ENCODE measurements at regions not wholly inside any gene's neighbourhood (a gene's known extent, or its start where the extent isn't known, plus 50 kb on each side); places are given as distances from the start of the nearest gene placed in this dataset.

DNA sequence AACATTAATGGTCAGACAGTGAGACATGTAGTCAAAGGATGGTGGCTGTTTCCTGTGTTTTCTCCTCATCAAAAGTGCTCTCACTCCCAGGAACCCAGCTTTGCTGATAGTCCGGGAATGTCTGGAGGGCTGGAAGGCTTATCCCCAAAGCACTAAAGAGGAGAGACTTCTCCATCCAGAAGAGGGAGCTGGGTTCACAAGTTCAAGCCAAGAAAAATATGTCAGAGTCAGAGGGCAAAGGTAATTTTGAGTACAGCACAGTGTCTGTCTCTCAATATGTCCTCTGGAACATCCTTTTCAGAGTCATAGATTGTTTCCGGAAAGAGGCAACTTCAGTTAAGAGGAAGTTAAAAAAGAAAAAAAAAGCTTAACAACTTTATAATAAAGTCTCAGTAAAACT lies 281.5 kb upstream of the PHYHIPL start:
- TF ChIP-seq TARDBP (IDR thresholded peaks at IDR 0.05) (no peak), HDGF (IDR thresholded peaks at IDR 0.05; ENCODE audit: borderline replicate concordance) (no peak), SP1 (IDR thresholded peaks at IDR 0.05) (no peak), LEF1 (IDR thresholded peaks at IDR 0.05; ENCODE audit: borderline replicate concordance) (no peak), SUZ12 (IDR thresholded peaks at IDR 0.05) (no peak), CTBP1 (IDR thresholded peaks at IDR 0.05; ENCODE audit: borderline replicate concordance) (no peak), FOXM1 (IDR thresholded peaks at IDR 0.05; ENCODE audit: borderline replicate concordance) (no peak), L3MBTL2 (conservative IDR thresholded peaks at IDR 0.05) (no peak), FOXK2 (IDR thresholded peaks at IDR 0.05) (no peak), FOXA1 (IDR thresholded peaks at IDR 0.05) (no peak), ZNF384 (IDR thresholded peaks at IDR 0.05) (no peak), BHLHE40 (IDR thresholded peaks at IDR 0.05; ENCODE audit: borderline replicate concordance) (no peak)
